SK-N-SH (cell line): ENCODE measurements at regions not wholly inside any gene's neighbourhood (a gene's known extent, or its start where the extent isn't known, plus 50 kb on each side); places are given as distances from the start of the nearest gene placed in this dataset.

Experiments used
- CTCF ChIA-PET: fragments of 300-600, 350-600 bp; formaldehyde crosslinking; extraction: SDS; loops from one replicate; lab custom pipeline; 2021; lab: Yijun Ruan, JAX
- POLR2A ChIA-PET: fragments of 350-600 bp; sonication (Branson Sonifier 250); formaldehyde crosslinking; extraction: SDS; loops from one replicate; lab custom pipeline; 2020; ENCODE audit warnings: antibody characterized with exemption, inconsistent platforms; lab: Yijun Ruan, JAX
- DNase-seq: peaks from one replicate; pipeline ENCODE4 v3.0.0; 2012
- H2AFZ ChIP-seq: fragments of 200-600 bp; sonication (generic); 2 replicates; pipeline ENCODE4 v1.8.1; 2016; ENCODE audit warnings: antibody characterized with exemption, mild to moderate bottlenecking, low read depth
- H3F3A ChIP-seq: fragments of 200-600 bp; sonication (generic); replicated peaks from 2 replicates; pipeline ENCODE3; 2016; ENCODE audit warnings: antibody characterized with exemption, mild to moderate bottlenecking; ENCODE audit not compliant: insufficient read depth
- H3K27ac ChIP-seq, 2 experiments: fragments of 200-500 bp in 1 of 2; fragments of 200-600 bp in 1 of 2; sonication (Bioruptor generic) in 1 of 2; sonication (generic), shearing (Covaris generic) in 1 of 2; 2 replicates each; pipeline versions ENCODE4 v1.5.1 to v1.6.1; 2014 to 2016; ENCODE audit warnings: low read depth in 2 of 2, inconsistent platforms in 1 of 2, low read length in 1 of 2, mild to moderate bottlenecking in 1 of 2, mixed read lengths in 1 of 2
- H3K27me3 ChIP-seq: fragments of 200-600 bp; sonication (generic), shearing (Covaris generic); 2 replicates; pipeline ENCODE4 v1.6.1; 2016; ENCODE audit warnings: mixed run types; ENCODE audit not compliant: insufficient read depth
- H3K36me3 ChIP-seq, 2 experiments: fragments of 200-500 bp in 1 of 2; fragments of 200-600 bp in 1 of 2; sonication (Bioruptor generic) in 1 of 2; sonication (generic) in 1 of 2; replicated peaks in 1 of 2; 2 replicates each; pipeline versions ENCODE3 to v1.5.1; 2014 to 2016; ENCODE audit warnings: low read length in 1 of 2, mild to moderate bottlenecking in 1 of 2; ENCODE audit not compliant: insufficient read depth in 2 of 2, control insufficient read depth in 1 of 2
- H3K4me1 ChIP-seq, 2 experiments: fragments of 200-500 bp in 1 of 2; fragments of 200-600 bp in 1 of 2; sonication (Bioruptor generic) in 1 of 2; sonication (generic), shearing (Covaris generic) in 1 of 2; 2 replicates each; pipeline versions ENCODE4 v1.5.1 to v1.6.1; 2014 to 2016; ENCODE audit warnings: low read depth in 1 of 2, low read length in 1 of 2, mixed run types in 1 of 2; ENCODE audit not compliant: insufficient read depth in 2 of 2, control insufficient read depth in 1 of 2
- H3K4me2 ChIP-seq: fragments of 200-600 bp; sonication (generic), shearing (Covaris generic); 2 replicates; pipeline ENCODE4 v1.6.1; 2017; ENCODE audit warnings: mixed run types
- H3K4me3 ChIP-seq, 2 experiments: fragments of 200-500 bp in 1 of 2; fragments of 200-600 bp in 1 of 2; sonication (Bioruptor generic) in 1 of 2; sonication (generic), shearing (Covaris generic) in 1 of 2; 2 replicates each; pipeline versions ENCODE4 v1.5.1 to v1.8.1; 2014 to 2016; ENCODE audit warnings: low read depth in 2 of 2, inconsistent platforms in 1 of 2, low read length in 1 of 2, mild to moderate bottlenecking in 1 of 2, mixed read lengths in 1 of 2, moderate library complexity in 1 of 2
- H3K79me2 ChIP-seq: fragments of 200-600 bp; sonication (generic); 2 replicates; pipeline ENCODE4 v1.8.1; 2017; ENCODE audit warnings: mild to moderate bottlenecking; ENCODE audit not compliant: insufficient read depth
- H3K9ac ChIP-seq: fragments of 200-600 bp; sonication (generic); 2 replicates; pipeline ENCODE4 v1.6.1; 2017; ENCODE audit warnings: mixed run types
- H3K9me2 ChIP-seq: fragments of 200-600 bp; sonication (generic); 2 replicates; pipeline ENCODE4 v1.6.1; 2017; ENCODE audit warnings: mixed run types
- H3K9me3 ChIP-seq: fragments of 200-600 bp; sonication (generic); 2 replicates; pipeline ENCODE4 v1.6.1; 2017; ENCODE audit warnings: mixed run types, mild to moderate bottlenecking, moderate library complexity
- H4K20me1 ChIP-seq: fragments of 200-600 bp; sonication (generic); 2 replicates; pipeline ENCODE4 v1.6.1; 2017; ENCODE audit warnings: mild to moderate bottlenecking, mixed run types; ENCODE audit not compliant: insufficient read depth
- CHD2 ChIP-seq: fragments of 150-350 bp; IDR thresholded peaks from 2 replicates; pipeline ENCODE4 v1.6.1; 2018; ENCODE audit warnings: low read length; ENCODE audit not compliant: partially characterized antibody
- CTCF ChIP-seq: fragments of 200-600 bp; sonication (generic); IDR thresholded peaks from 2 replicates; pipeline ENCODE4 v1.6.1; 2017; ENCODE audit warnings: antibody characterized with exemption, mild to moderate bottlenecking, moderate library complexity
- ELF1 ChIP-seq: IDR thresholded peaks from 2 replicates; pipeline ENCODE4 v1.4.0; 2012
- EP300 ChIP-seq, 2 experiments: IDR thresholded peaks; 2 replicates each; pipeline versions ENCODE4 v1.4.0 to v1.6.1; 2012; ENCODE audit warnings: borderline replicate concordance in 1 of 2, low read depth in 1 of 2, low read length in 1 of 2
- EZH2phosphoT487 ChIP-seq: fragments of 200-600 bp; sonication (generic); IDR thresholded peaks from 2 replicates; pipeline ENCODE4 v1.6.1; 2017; ENCODE audit warnings: low read depth, mixed run types, mild to moderate bottlenecking, antibody characterized with exemption, moderate library complexity, borderline replicate concordance
- FOSL2 ChIP-seq: IDR thresholded peaks from 2 replicates; pipeline ENCODE4 v1.4.0; 2012; ENCODE audit warnings: low read depth, mild to moderate bottlenecking, moderate library complexity, borderline replicate concordance
- FOXJ3 ChIP-seq: sonication (generic); formaldehyde crosslinking; IDR thresholded peaks from 2 replicates; pipeline ENCODE4 v1.5.1; 2020; ENCODE audit warnings: mild to moderate bottlenecking, missing genetic modification reagents
- FOXM1 ChIP-seq: IDR thresholded peaks from 2 replicates; pipeline ENCODE4 v1.4.0; 2012; ENCODE audit warnings: low read depth, mild to moderate bottlenecking
- IRF3 ChIP-seq: fragments of 150-350 bp; IDR thresholded peaks from 2 replicates; pipeline ENCODE4 v1.6.1; 2016; ENCODE audit warnings: mild to moderate bottlenecking, low read depth, low read length
- JUND ChIP-seq: IDR thresholded peaks from 2 replicates; pipeline ENCODE4 v1.4.0; 2012
- MEF2A ChIP-seq: IDR thresholded peaks from 2 replicates; pipeline ENCODE4 v1.4.0; 2012; ENCODE audit warnings: low read depth, borderline replicate concordance
- MXI1 ChIP-seq: IDR thresholded peaks from 2 replicates; pipeline ENCODE4 v1.6.1; 2012; ENCODE audit warnings: mild to moderate bottlenecking, low read depth, low read length, improper control_type of control experiment
- NRF1 ChIP-seq: IDR thresholded peaks from 2 replicates; pipeline ENCODE4 v1.6.1; 2012; ENCODE audit warnings: low read depth, mild to moderate bottlenecking, low read length
- POLR2AphosphoS5 ChIP-seq: IDR thresholded peaks from 2 replicates; pipeline ENCODE4 v1.6.1; 2012; ENCODE audit warnings: low read depth, low read length
- RAD21 ChIP-seq: IDR thresholded peaks from 2 replicates; pipeline ENCODE4 v1.6.1; 2012; ENCODE audit warnings: mild to moderate bottlenecking, low read length
- RCOR1 ChIP-seq: fragments of 150-350 bp; IDR thresholded peaks from 2 replicates; pipeline ENCODE4 v1.6.1; 2017; ENCODE audit warnings: antibody characterized with exemption, low read length
- RFX5 ChIP-seq: IDR thresholded peaks from 2 replicates; pipeline ENCODE4 v1.6.1; 2012; ENCODE audit warnings: mild to moderate bottlenecking, improper control_type of control experiment, low read length
- RXRA ChIP-seq: IDR thresholded peaks from 2 replicates; pipeline ENCODE4 v1.4.0; 2012; ENCODE audit warnings: low read depth, mild to moderate bottlenecking, borderline replicate concordance
- TAF1 ChIP-seq: IDR thresholded peaks from 2 replicates; pipeline ENCODE4 v1.6.1; 2012; ENCODE audit warnings: low read depth, mild to moderate bottlenecking, low read length, moderate library complexity, borderline replicate concordance
- TCF12 ChIP-seq: IDR thresholded peaks from 2 replicates; pipeline ENCODE4 v1.4.0; 2012
- TEAD4 ChIP-seq: IDR thresholded peaks from 2 replicates; pipeline ENCODE4 v1.4.0; 2012; ENCODE audit warnings: mild to moderate bottlenecking, borderline replicate concordance; ENCODE audit not compliant: insufficient read depth
- WGBS: methylation state at CpG from one replicate; pipeline ENCODE4 v1.1.6; 2017; ENCODE audit warnings: low lambda C conversion rate; 5-methylcytosine and 5-hydroxymethylcytosine counted together

- DNase-seq = no peak
- ChIA-PET CTCF (no interaction called here), POLR2A (no interaction called here)
- H3F3A ChIP-seq = no peaks in the 10 kb centered on the region
- H3K4me2 ChIP-seq = no peak overlapping the region
- H3K27me3 ChIP-seq = no peaks in the 10 kb centered on the region
- WGBS = 10% methylated on average over 1 of the region's 1 CpG
- no peaks in the 10 kb centered on the region for H3K79me2 ChIP-seq
- H3K4me1 ChIP-seq = no peaks in the 10 kb centered on the region
- H4K20me1 ChIP-seq = no peaks in the 10 kb centered on the region
- no peaks in the 10 kb centered on the region for H3K36me3 ChIP-seq
- no peak overlapping the region for H3K27ac ChIP-seq
- TF ChIP-seq RAD21 (no peak), MXI1 (no peak), FOXM1 (no peak), TCF12 (no peak), TAF1 (no peak), TEAD4 (no peak), CTCF (no peak), JUND (no peak), ELF1 (no peak), RCOR1 (no peak), IRF3 (no peak), EP300 (IDR thresholded peaks at IDR 0.05; ENCODE audit: borderline replicate concordance in 1 of 2, low read depth in 1 of 2, low read length in 1 of 2) (no peak), POLR2AphosphoS5 (no peak), MEF2A (no peak), RXRA (no peak), FOXJ3 (CRISPR knock-in tag) (no peak), RFX5 (no peak), NRF1 (no peak), EZH2phosphoT487 (no peak)
- TF ChIP-seq, all 33 proteins: peak for 0
- Histone ChIP-seq H3K9me2 (no peaks in the 10 kb centered on the region), H3K4me3 (no peak overlapping the region), H3K9me3 (no peaks in the 10 kb centered on the region), H3K9ac (no peak overlapping the region), H2AFZ (no peak overlapping the region)
Observed at GRCh38 chr4:159652871-159653270, 550.0 kb downstream of the RAPGEF2 start.

GRCh38 chr4:159655547-159655946 is 552.7 kb downstream of the RAPGEF2 start:
- DNase-seq = no peak
- CTCF ChIA-PET = no interaction called here
- no peak overlapping the region for H2AFZ ChIP-seq
- no peaks in the 10 kb centered on the region for H3F3A ChIP-seq
- TF ChIP-seq FOSL2 (no peak), TEAD4 (no peak), ELF1 (no peak), CHD2 (no peak), NRF1 (no peak)
- H3K9ac ChIP-seq = no peak overlapping the region
- H3K4me2 ChIP-seq = no peak overlapping the region
- H3K9me3 ChIP-seq = no peaks in the 10 kb centered on the region
- H3K36me3 ChIP-seq = no peaks in the 10 kb centered on the region
- no peaks in the 10 kb centered on the region for H3K27me3 ChIP-seq
- H3K4me1 ChIP-seq = no peaks in the 10 kb centered on the region
- no peaks in the 10 kb centered on the region for H3K79me2 ChIP-seq
- WGBS = 33% methylated on average over 1 of the region's 1 CpG
- POLR2A ChIA-PET = no interaction called here
- H3K9me2 ChIP-seq = no peaks in the 10 kb centered on the region
- no peaks in the 10 kb centered on the region for H4K20me1 ChIP-seq
- H3K27ac ChIP-seq = no peak overlapping the region
- H3K4me3 ChIP-seq = no peak overlapping the region
